Astrocyte (in vitro differentiated cells and primary cell): ENCODE measurements at regions not wholly inside any gene's neighbourhood (a gene's known extent, or its start where the extent isn't known, plus 50 kb on each side); places are given as distances from the start of the nearest gene placed in this dataset.
"Not testable (repeated sequence)": the region's sequence is repeated elsewhere in the genome, so short reads cannot be mapped to it uniquely, and the experiment has no call there.

ENCODE experiments used
- DNase-seq: peaks from one replicate; pipeline ENCODE4 v3.0.0-alpha.2; 2010; ENCODE audit warnings: low read depth
- FAIRE-seq: peaks from 2 replicates; lab custom pipeline; 2011; peaks lifted over from hg19 to GRCh38; lab: Jason Lieb, UNC
- H2AFZ ChIP-seq: 2 replicates; pipeline ENCODE4 v1.6.0; 2012; ENCODE audit warnings: low read depth, low read length, inconsistent platforms
- H3K27ac ChIP-seq: 2 replicates; pipeline ENCODE4 v1.5.1; 2011; ENCODE audit warnings: low read depth, low read length, inconsistent platforms
- H3K27me3 ChIP-seq: 2 replicates; pipeline ENCODE4 v1.6.0; 2011; ENCODE audit warnings: low read length, inconsistent platforms; ENCODE audit not compliant: insufficient read depth
- H3K36me3 ChIP-seq: 2 replicates; pipeline ENCODE4 v1.5.1; 2011; ENCODE audit warnings: low read length, inconsistent platforms; ENCODE audit not compliant: insufficient read depth
- H3K4me1 ChIP-seq: 2 replicates; pipeline ENCODE4 v1.5.1; 2011; ENCODE audit warnings: low read length, inconsistent platforms; ENCODE audit not compliant: insufficient read depth
- H3K4me2 ChIP-seq: 2 replicates; pipeline ENCODE4 v1.6.0; 2012; ENCODE audit warnings: low read length, inconsistent platforms
- H3K4me3 ChIP-seq: 2 replicates; pipeline ENCODE4 v1.5.1; 2011; ENCODE audit warnings: low read depth, mild to moderate bottlenecking, low read length, inconsistent platforms; ENCODE audit not compliant: insufficient read depth
- H3K79me2 ChIP-seq: 2 replicates; pipeline ENCODE4 v1.6.0; 2012; ENCODE audit warnings: mild to moderate bottlenecking, low read length, inconsistent platforms; ENCODE audit not compliant: insufficient read depth
- H3K9ac ChIP-seq: 2 replicates; pipeline ENCODE4 v1.6.0; 2012; ENCODE audit warnings: mild to moderate bottlenecking, low read length, inconsistent platforms
- H3K9me3 ChIP-seq: 2 replicates; pipeline ENCODE4 v1.5.1; 2012; ENCODE audit warnings: low read depth, mild to moderate bottlenecking, low read length, inconsistent platforms; ENCODE audit not compliant: insufficient read depth
- H4K20me1 ChIP-seq: 2 replicates; pipeline ENCODE4 v1.6.0; 2012; ENCODE audit warnings: low read length, inconsistent platforms; ENCODE audit not compliant: insufficient read depth
- H3K27ac Mint-ChIP-seq: one replicate; pipeline ENCODE4 v1.8.0; 2021; ENCODE audit warnings: mild to moderate bottlenecking, mixed read lengths; ENCODE audit not compliant: unreplicated experiment
- H3K27me3 Mint-ChIP-seq: one replicate; pipeline ENCODE4 v1.8.0; 2021; ENCODE audit warnings: low read depth, mixed read lengths; ENCODE audit not compliant: unreplicated experiment
- H3K36me3 Mint-ChIP-seq: one replicate; pipeline ENCODE4 v1.8.0; 2021; ENCODE audit warnings: low read depth, mixed read lengths; ENCODE audit not compliant: unreplicated experiment
- H3K4me1 Mint-ChIP-seq: one replicate; pipeline ENCODE4 v1.8.0; 2021; ENCODE audit warnings: low read depth, mixed read lengths; ENCODE audit not compliant: unreplicated experiment
- H3K4me3 Mint-ChIP-seq: one replicate; pipeline ENCODE4 v1.8.0; 2021; ENCODE audit warnings: mild to moderate bottlenecking, moderate library complexity, mixed read lengths; ENCODE audit not compliant: unreplicated experiment
- H3K9me3 Mint-ChIP-seq: one replicate; pipeline ENCODE4 v1.8.0; 2021; ENCODE audit warnings: mild to moderate bottlenecking, mixed read lengths; ENCODE audit not compliant: unreplicated experiment
- CTCF ChIP-seq: IDR thresholded peaks from 2 replicates; pipeline ENCODE4 v1.5.1; 2011; ENCODE audit warnings: low read depth, mild to moderate bottlenecking, inconsistent platforms, low read length, moderate library complexity; ENCODE audit not compliant: insufficient read depth
- EZH2 ChIP-seq: IDR thresholded peaks from 2 replicates; pipeline ENCODE4 v1.6.1; 2012; ENCODE audit warnings: mild to moderate bottlenecking, low read length, inconsistent platforms; ENCODE audit not compliant: insufficient read depth

GRCh38 chr14:40340708-40341107 lies 908.5 kb upstream of the FBXO33 start:
- H3K4me1 Mint-ChIP-seq = no peaks in the 10 kb centered on the region
- Histone ChIP-seq H3K27ac (no peak overlapping the region), H3K4me1 (no peaks in the 10 kb centered on the region), H3K9ac (no peak overlapping the region), H4K20me1 (no peaks in the 10 kb centered on the region), H3K36me3 (no peaks in the 10 kb centered on the region), H2AFZ (no peak overlapping the region), H3K79me2 (no peaks in the 10 kb centered on the region), H3K27me3 (no peaks in the 10 kb centered on the region), H3K9me3 (no peaks in the 10 kb centered on the region), H3K4me3 (no peak overlapping the region), H3K4me2 (no peak overlapping the region)
- H3K4me3 Mint-ChIP-seq = no peak overlapping the region
- TF ChIP-seq EZH2 (no peak), CTCF (no peak)
- no peak for DNase-seq
- no peak overlapping the region for H3K27ac Mint-ChIP-seq
- FAIRE-seq = no peak
- H3K36me3 Mint-ChIP-seq = no peaks in the 10 kb centered on the region
- no peaks in the 10 kb centered on the region for H3K27me3 Mint-ChIP-seq
- H3K9me3 Mint-ChIP-seq = no peaks in the 10 kb centered on the region

- no peak for FAIRE-seq
- H3K27me3 ChIP-seq = no peaks in the 10 kb centered on the region
Observed at GRCh38 chr14:40336846-40337245, 904.6 kb upstream of the FBXO33 start.

GRCh38 chr14:40326519-40326918 lies 894.3 kb upstream of the FBXO33 start:
- H3K36me3 ChIP-seq, H3K9me3 Mint-ChIP-seq, H3K4me3 Mint-ChIP-seq, H3K4me3 ChIP-seq, H4K20me1 ChIP-seq, H3K36me3 Mint-ChIP-seq, H3K27ac Mint-ChIP-seq, DNase-seq, FAIRE-seq, H3K27me3 Mint-ChIP-seq, H2AFZ ChIP-seq, H3K79me2 ChIP-seq, H3K9me3 ChIP-seq, H3K27ac ChIP-seq, H3K4me1 Mint-ChIP-seq, H3K27me3 ChIP-seq, H3K4me2 ChIP-seq, H3K9ac ChIP-seq, H3K4me1 ChIP-seq: not testable (repeated sequence)

More at GRCh38 chr14:40336846-40337245, 904.6 kb upstream of the FBXO33 start:
- no peak overlapping the region for H3K4me3 ChIP-seq
- H3K4me1 ChIP-seq = no peaks in the 10 kb centered on the region
- no peak for DNase-seq
- H3K79me2 ChIP-seq = no peaks in the 10 kb centered on the region
- Mint-ChIP-seq H3K27ac (no peak overlapping the region), H3K4me3 (no peak overlapping the region), H3K4me1 (no peaks in the 10 kb centered on the region), H3K36me3 (no peaks in the 10 kb centered on the region), H3K27me3 (no peaks in the 10 kb centered on the region), H3K9me3 (no peaks in the 10 kb centered on the region)
- H3K9ac ChIP-seq = no peak overlapping the region
- TF ChIP-seq EZH2 = no peak
- TF ChIP-seq CTCF = no peak
- no peaks in the 10 kb centered on the region for H3K36me3 ChIP-seq
- no peaks in the 10 kb centered on the region for H3K9me3 ChIP-seq
- no peak overlapping the region for H2AFZ ChIP-seq
- no peak overlapping the region for H3K27ac ChIP-seq
- H3K4me2 ChIP-seq = no peak overlapping the region
- H4K20me1 ChIP-seq = no peaks in the 10 kb centered on the region
